Smooth muscle cell (in vitro differentiated cells): ENCODE measurements at regions not wholly inside any gene's neighbourhood (a gene's known extent, or its start where the extent isn't known, plus 50 kb on each side); places are given as distances from the start of the nearest gene placed in this dataset.

Source experiments
- DNase-seq: peaks from one replicate; lab custom pipeline; 2025; ENCODE audit not compliant: unreplicated experiment; lab: John Stamatoyannopoulos, UW
- H2AFZ ChIP-seq: fragments of 200-600 bp; sonication (generic); 2 replicates; pipeline ENCODE4 v1.6.0; 2016; ENCODE audit warnings: antibody characterized with exemption, low read depth, mild to moderate bottlenecking
- H3F3A ChIP-seq: fragments of 200-600 bp; sonication (generic); 2 replicates; pipeline ENCODE4 v1.6.0; 2017; ENCODE audit warnings: antibody characterized with exemption, low read depth
- H3K27ac ChIP-seq: fragments of 200-600 bp; sonication (generic); 2 replicates; pipeline ENCODE4 v1.5.1; 2016; ENCODE audit warnings: low read depth, mild to moderate bottlenecking
- H3K27me3 ChIP-seq: fragments of 200-600 bp; sonication (generic); 2 replicates; pipeline ENCODE4 v1.6.1; 2016; ENCODE audit warnings: low read depth, mild to moderate bottlenecking
- H3K36me3 ChIP-seq: fragments of 200-600 bp; sonication (generic); 2 replicates; pipeline ENCODE4 v1.5.1; 2016; ENCODE audit warnings: low read depth
- H3K4me1 ChIP-seq: fragments of 200-600 bp; sonication (generic); 2 replicates; pipeline ENCODE4 v1.5.1; 2016; ENCODE audit warnings: low read depth
- H3K4me2 ChIP-seq: fragments of 200-600 bp; sonication (generic); 2 replicates; pipeline ENCODE4 v1.6.0; 2016; ENCODE audit warnings: mild to moderate bottlenecking
- H3K4me3 ChIP-seq: fragments of 200-600 bp; sonication (generic); 2 replicates; pipeline ENCODE4 v1.5.1; 2016; ENCODE audit warnings: mild to moderate bottlenecking
- H3K79me2 ChIP-seq: fragments of 200-600 bp; sonication (generic); 2 replicates; pipeline ENCODE4 v1.6.0; 2016; ENCODE audit warnings: low read depth, mild to moderate bottlenecking
- H3K9ac ChIP-seq: fragments of 200-600 bp; sonication (generic); 2 replicates; pipeline ENCODE4 v1.6.0; 2016; ENCODE audit warnings: low read depth
- H3K9me3 ChIP-seq: fragments of 200-600 bp; sonication (generic); replicated peaks from 2 replicates; pipeline ENCODE4 v1.5.1; 2016; ENCODE audit warnings: low read depth
- H4K20me1 ChIP-seq: fragments of 200-600 bp; sonication (generic); 2 replicates; pipeline ENCODE4 v1.6.0; 2016; ENCODE audit warnings: low read depth
- whole genome bisulfite sequencing: methylation state at CpG from one replicate; pipeline ENCODE4 v1.1.7; 2016; ENCODE audit warnings: low lambda C conversion rate; 5-methylcytosine and 5-hydroxymethylcytosine counted together
- TF ChIP-seq, protein P1 (sequence below): fragments of 200-600 bp; sonication (generic); IDR thresholded peaks from 2 replicates; pipeline ENCODE4 v1.5.1; 2017; ENCODE audit warnings: borderline replicate concordance, mild to moderate bottlenecking, antibody characterized with exemption; ENCODE audit not compliant: insufficient read depth, poor library complexity, severe bottlenecking

DNA sequence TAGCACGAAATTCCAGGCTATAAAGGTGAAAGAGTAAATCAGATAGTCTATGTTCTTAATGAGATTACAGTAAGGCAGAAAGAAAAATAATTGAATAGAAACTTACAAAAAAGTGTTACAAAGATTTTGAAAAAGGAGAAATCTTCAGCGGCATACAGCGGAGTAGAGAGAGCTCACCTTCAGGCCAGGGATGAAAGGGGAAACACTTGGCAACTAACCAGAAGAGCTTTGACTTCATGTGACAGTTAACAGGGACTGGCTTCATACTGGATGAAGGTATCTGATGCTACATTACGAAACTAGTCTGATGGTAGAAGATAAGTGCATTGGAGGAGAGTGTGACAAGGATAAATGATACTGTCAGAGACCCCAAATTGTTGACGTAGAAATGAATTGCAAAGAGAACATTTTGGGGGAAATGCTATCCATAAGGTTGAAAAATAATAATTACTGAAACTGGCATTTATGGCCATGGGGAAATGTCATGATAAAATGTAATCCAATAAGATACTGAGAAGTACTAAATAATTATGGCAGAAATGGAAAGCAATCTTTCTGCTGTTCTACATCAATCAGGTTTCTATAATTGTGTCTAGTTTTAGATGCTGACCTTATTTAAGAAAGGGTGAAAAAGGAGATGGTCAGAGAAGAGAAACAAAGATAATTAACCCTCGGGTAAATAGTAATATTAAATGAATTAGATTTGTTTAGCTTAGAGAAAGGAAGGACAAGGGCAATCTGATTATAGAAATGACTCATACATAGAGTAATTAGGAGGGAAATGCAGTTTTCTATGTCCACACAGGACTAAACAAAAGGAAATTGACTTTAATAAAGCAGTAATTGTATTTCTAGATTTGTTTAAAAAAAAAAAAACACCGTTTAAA is 808.7 kb downstream of the NCAM2 start:
- Histone ChIP-seq H3K9me3 (no peaks in the 10 kb centered on the region), H3K79me2 (no peaks in the 10 kb centered on the region), H3K4me2 (no peak overlapping the region), H3K4me3 (no peak overlapping the region), H3K27me3 (no peaks in the 10 kb centered on the region), H3K9ac (no peak overlapping the region), H2AFZ (no peak overlapping the region), H3K36me3 (no peaks in the 10 kb centered on the region), H4K20me1 (no peaks in the 10 kb centered on the region), H3F3A (no peaks in the 10 kb centered on the region), H3K27ac (no peak overlapping the region), H3K4me1 (no peaks in the 10 kb centered on the region)
- DNase-seq, result no peak
- WGBS, result 87% methylated on average over 7 of the region's 7 CpGs
- TF ChIP-seq, protein P1, sequence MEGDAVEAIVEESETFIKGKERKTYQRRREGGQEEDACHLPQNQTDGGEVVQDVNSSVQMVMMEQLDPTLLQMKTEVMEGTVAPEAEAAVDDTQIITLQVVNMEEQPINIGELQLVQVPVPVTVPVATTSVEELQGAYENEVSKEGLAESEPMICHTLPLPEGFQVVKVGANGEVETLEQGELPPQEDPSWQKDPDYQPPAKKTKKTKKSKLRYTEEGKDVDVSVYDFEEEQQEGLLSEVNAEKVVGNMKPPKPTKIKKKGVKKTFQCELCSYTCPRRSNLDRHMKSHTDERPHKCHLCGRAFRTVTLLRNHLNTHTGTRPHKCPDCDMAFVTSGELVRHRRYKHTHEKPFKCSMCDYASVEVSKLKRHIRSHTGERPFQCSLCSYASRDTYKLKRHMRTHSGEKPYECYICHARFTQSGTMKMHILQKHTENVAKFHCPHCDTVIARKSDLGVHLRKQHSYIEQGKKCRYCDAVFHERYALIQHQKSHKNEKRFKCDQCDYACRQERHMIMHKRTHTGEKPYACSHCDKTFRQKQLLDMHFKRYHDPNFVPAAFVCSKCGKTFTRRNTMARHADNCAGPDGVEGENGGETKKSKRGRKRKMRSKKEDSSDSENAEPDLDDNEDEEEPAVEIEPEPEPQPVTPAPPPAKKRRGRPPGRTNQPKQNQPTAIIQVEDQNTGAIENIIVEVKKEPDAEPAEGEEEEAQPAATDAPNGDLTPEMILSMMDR, result no peak

DNA sequence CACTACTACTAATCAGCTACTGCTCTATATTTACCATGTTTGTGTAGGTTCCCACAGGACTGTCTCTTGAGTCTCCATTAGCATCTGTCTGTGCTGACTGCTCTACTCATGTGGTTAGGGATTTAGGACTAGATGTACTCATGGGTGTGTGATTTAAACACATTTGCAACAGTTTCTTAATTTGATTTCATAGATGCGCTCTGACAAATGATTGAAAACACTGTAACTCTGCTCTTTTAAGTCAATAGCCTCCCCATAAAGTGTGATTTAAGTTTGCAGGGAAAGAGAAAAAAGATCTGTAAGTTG is 809.3 kb downstream of the NCAM2 start:
- no peaks in the 10 kb centered on the region for H3K27me3 ChIP-seq
- no peak overlapping the region for H2AFZ ChIP-seq
- H3K4me3 ChIP-seq, result no peak overlapping the region
- no peak overlapping the region for H3K4me2 ChIP-seq
- DNase-seq, result no peak
- whole genome bisulfite sequencing, result 100% methylated on average over 1 of the region's 1 CpG
- H4K20me1 ChIP-seq, result no peaks in the 10 kb centered on the region
- no peaks in the 10 kb centered on the region for H3F3A ChIP-seq
- TF ChIP-seq, protein P1, result no peak
- no peak overlapping the region for H3K9ac ChIP-seq
- no peaks in the 10 kb centered on the region for H3K79me2 ChIP-seq
- H3K36me3 ChIP-seq, result no peaks in the 10 kb centered on the region
- no peaks in the 10 kb centered on the region for H3K9me3 ChIP-seq
- no peaks in the 10 kb centered on the region for H3K4me1 ChIP-seq
- H3K27ac ChIP-seq, result no peak overlapping the region

DNA sequence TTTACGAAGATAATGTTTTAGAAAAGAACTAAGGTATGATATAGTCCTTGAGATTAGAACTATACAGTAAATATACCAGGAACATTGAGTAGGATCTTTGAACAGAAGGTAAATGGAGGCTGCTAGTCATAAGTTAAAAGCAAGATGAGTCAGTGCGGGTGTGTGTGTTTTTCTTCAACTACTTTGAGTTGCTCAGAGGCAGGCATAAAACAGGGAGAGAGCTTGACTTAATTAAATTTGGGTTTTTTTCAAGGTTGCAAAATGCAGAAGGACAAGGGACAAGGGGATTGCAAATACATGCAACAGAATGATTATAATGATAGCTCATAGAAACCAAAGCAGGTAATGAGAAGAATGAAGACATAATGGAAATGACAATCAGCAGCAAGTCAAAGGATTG is 815.1 kb downstream of the NCAM2 start:
- WGBS, result 69% methylated on average over 2 of the region's 2 CpGs
- no peaks in the 10 kb centered on the region for H3K9me3 ChIP-seq
- H4K20me1 ChIP-seq, result no peaks in the 10 kb centered on the region
- no peaks in the 10 kb centered on the region for H3K36me3 ChIP-seq
- no peak overlapping the region for H3K4me2 ChIP-seq
- TF ChIP-seq, protein P1, result no peak
- H3F3A ChIP-seq, result no peaks in the 10 kb centered on the region
- H3K9ac ChIP-seq, result no peak overlapping the region
- no peaks in the 10 kb centered on the region for H3K79me2 ChIP-seq
- no peak overlapping the region for H2AFZ ChIP-seq
- H3K4me1 ChIP-seq, result no peaks in the 10 kb centered on the region
- no peak overlapping the region for H3K4me3 ChIP-seq
- no peak overlapping the region for H3K27ac ChIP-seq
- DNase-seq, result no peak
- H3K27me3 ChIP-seq, result no peaks in the 10 kb centered on the region

DNA sequence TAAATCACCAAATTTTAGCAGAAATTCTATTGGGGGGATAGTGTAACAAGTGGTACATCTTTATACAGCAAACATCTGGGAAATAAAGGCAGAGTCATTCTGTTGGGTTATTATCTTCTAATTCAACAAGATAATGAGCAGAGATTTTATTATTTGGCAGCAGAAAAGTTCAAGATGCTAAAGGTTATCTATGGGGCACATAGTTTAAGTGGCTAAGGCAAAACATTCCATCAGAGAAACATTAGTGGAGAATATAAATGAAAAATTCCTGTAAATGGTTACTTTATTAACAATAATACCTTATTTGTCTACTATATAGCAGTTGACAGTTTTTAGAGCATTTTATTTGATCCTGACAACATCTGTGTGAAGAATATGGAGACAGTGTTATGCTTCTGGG is 815.7 kb downstream of the NCAM2 start:
- H3K4me2 ChIP-seq, result no peak overlapping the region
- H3K9me3 ChIP-seq, result no peaks in the 10 kb centered on the region
- H3F3A ChIP-seq, result no peaks in the 10 kb centered on the region
- TF ChIP-seq, protein P1, result no peak
- H4K20me1 ChIP-seq, result no peaks in the 10 kb centered on the region
- DNase-seq, result no peak
- H3K4me3 ChIP-seq, result no peak overlapping the region
- no peak overlapping the region for H3K27ac ChIP-seq
- H3K4me1 ChIP-seq, result no peaks in the 10 kb centered on the region
- H3K9ac ChIP-seq, result no peak overlapping the region
- no peak overlapping the region for H2AFZ ChIP-seq
- H3K79me2 ChIP-seq, result no peaks in the 10 kb centered on the region
- no peaks in the 10 kb centered on the region for H3K27me3 ChIP-seq
- no peaks in the 10 kb centered on the region for H3K36me3 ChIP-seq
